ENCODE measurements at regions not wholly inside any gene's neighbourhood (a gene's known extent, or its start where the extent isn't known, plus 50 kb on each side); places are given as distances from the start of the nearest gene placed in this dataset.

DNA sequence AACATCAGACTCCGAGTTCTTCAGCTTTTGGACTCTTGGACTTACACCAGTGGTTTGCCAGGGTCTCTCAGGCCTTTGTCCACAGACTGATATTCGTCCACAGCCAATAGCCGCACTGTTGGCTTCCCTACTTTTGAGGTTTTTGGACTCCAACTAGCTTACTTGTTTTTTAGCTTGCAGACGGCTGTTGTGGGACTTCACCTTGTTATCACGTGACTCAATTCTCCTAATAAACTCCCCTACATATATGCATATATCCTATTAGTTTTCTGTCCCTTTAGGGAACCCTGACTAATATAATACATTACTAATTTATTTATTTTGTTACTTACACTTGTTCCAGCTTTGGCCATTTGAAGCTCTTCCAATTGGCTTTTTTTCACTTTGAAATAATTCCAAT, 311.3 kb downstream of the BMP2 start:
- no peak for DNase-seq (ENCODE audit: low read depth, low spot score)

DNA sequence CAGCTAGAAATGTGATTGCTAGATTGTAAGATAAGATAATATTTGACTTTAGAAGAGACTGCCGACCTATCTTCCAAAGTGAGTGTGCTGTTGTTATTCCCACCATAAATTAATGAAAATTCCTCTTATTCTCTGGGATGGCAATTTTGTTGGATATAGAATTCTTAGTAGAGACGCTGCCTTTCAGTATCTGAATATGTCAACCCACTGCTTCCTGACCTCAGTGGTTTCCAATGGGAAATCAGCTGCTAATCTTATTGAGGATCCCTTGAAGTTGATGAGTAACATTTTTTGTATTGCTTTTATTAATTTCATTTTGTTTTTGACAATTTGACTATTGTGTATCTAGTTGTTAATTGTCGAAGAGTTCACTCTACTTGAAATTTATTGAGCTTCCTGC, 313.0 kb downstream of the BMP2 start:
- DNase-seq (ENCODE audit: low read depth, low spot score), result no peak

DNA sequence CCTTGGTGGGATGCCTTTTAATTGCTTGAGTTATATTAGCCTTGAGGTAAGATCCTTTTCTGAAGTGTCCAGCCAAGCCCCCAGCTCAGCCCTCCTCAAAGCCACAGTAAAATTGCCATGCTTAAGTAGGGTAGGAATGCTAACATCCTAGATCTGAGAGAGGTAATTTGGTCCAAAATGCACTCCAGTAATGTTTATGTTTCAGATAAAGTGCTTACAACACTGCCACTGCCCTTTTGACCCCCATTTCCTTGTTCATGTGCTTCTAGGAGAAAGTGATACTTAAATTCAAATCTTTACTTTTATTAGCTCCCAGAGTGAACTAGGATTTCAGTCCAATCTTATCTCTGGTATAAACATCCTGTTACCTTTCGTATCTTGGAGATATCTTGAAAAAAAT, 318.0 kb downstream of the BMP2 start:
- no peak for DNase-seq (ENCODE audit: low read depth, low spot score)

DNA sequence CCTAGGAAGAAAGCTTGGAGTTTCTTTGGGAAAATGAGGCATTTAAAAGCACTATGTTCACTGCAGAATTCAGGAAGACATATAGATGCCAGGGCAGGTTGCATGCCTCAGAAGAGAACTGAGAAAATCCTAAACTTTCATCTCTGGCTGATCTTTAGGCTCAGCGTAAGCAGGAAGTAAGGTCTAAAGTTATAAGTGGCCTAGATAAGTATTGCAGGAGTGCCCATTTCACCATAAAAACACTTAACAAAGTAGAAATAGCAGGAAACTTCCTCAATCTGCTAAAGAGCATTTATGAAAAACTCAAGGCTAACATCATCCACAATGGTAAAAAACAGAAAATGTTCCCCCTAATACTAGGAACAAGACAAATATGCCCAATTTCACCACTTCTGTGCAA, 320.3 kb downstream of the BMP2 start:
- no peak for DNase-seq (ENCODE audit: low read depth, low spot score)

DNA sequence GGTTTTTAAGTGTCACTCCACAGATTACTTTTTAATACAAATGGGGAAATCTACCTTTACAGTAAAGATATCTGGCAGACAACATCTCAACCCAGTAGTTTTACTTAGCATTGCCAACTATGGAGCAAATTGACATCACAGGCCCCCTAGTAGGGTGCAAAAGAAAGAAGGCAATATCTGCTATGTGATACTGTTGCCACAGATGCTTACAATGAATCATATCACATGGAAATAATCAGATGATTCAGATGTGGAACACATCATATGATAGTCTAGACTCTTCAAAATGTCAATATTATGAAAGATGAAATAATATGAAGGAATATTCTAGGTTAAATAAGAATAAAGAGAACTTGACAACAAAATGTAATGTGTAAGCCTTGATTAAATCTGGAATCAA, 322.5 kb downstream of the BMP2 start:
- DNase-seq (ENCODE audit: low read depth, low spot score), result no peak

DNA sequence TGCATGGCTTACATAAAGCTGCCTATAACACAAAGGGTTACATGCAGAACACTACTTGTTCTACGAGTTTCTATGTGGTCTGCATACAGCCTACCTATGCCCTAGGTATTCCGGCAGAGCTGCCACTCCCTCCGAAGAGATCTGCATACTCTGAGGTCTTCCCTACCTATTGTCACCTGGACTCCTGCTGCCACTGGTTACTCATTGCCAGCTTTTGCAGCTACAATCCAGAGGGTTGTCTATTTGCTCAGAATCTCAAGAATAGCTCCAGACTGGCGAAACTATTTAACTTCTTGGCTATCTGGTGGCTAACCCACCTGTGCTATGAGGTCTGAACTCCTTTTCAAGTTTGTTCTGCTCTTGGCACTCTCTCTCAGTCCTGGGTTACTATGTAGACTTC, 323.3 kb downstream of the BMP2 start:
- DNase-seq (ENCODE audit: low read depth, low spot score), result no peak

DNA sequence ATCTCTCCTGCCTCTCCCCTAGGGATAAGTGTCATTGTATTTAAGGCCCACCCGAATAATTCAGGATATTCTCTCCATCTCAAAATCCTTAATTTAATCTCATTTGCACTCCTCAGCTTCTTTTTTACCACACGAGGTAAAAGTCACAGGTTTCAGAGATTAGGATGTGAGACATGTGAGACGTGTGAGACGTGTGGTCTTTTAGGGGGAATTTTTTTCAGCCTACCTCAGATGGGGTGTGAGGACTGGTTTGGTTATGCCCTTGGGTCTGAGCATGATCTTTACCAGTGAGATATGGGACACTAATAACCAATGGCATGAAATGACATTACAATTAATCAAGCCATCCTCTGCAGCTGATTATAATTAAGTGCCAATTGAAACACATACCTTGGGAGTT, 324.2 kb downstream of the BMP2 start:
- no peak for DNase-seq (ENCODE audit: low read depth, low spot score)

DNA sequence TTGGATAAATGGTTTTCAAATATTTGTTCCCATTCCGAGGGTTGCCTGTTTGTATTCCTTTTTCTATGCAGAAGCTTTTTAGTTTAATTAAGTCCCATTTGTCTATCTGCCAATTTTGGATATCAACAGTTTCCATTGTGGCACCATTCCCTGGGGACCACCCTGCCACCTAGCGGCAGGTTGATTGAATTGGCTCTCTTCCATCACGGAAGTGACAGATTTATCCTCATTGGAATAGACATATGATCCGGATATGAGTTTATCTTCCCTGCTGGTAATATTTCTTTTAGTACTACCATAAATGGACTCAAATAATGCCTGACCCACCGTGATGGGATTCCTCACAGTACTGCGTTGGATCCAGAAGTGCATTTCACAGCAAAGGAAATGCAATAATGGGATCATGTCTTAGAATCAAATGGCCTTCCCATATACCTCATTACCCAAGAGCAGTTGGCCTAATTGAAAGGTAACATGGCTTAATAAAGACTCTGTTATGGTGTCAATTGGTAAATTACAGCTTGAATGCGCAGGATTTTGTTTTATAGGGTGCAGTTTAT, 327.0 kb downstream of the BMP2 start:
- DNase-seq (ENCODE audit: low read depth, low spot score), result no peak

DNA sequence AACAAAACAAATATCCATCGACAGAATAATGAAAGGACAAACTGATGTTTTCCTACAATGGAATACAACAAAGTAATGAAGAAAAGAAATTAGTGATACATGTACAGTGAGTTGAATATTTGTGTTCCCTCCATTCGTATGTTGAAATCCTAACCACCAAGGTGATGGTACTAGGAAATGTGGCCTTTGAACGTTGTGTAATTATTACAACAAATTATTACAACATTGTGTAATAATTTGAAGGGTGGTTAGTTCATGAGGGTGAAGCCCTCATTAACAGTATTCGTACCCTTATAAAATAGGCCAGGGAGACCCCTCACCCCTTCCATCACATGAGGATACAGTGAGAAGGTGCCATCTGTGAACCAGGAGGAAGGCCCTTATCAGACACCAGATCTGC, 339.4 kb downstream of the BMP2 start:
- DNase-seq (ENCODE audit: low read depth, low spot score), result no peak

DNA sequence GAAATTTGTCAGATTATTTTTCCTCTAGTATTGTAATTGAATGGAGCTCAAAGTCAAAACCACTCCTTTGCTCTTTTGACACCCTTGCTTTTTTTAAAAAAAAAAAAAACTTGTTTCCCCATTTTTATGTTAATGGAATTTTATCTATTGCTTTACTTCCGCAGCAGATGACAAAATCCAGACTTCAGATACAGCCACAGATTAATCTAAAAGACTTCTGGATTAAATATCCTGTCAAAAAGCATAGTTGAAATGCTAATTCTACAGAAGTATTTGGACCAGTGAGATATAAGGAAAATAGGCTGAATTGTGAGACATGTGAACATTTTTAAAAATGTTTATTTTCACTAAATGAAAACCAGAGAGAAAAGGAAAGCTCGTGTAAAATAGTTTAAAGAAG, 341.4 kb downstream of the BMP2 start:
- DNase-seq (ENCODE audit: low read depth, low spot score), result no peak

DNA sequence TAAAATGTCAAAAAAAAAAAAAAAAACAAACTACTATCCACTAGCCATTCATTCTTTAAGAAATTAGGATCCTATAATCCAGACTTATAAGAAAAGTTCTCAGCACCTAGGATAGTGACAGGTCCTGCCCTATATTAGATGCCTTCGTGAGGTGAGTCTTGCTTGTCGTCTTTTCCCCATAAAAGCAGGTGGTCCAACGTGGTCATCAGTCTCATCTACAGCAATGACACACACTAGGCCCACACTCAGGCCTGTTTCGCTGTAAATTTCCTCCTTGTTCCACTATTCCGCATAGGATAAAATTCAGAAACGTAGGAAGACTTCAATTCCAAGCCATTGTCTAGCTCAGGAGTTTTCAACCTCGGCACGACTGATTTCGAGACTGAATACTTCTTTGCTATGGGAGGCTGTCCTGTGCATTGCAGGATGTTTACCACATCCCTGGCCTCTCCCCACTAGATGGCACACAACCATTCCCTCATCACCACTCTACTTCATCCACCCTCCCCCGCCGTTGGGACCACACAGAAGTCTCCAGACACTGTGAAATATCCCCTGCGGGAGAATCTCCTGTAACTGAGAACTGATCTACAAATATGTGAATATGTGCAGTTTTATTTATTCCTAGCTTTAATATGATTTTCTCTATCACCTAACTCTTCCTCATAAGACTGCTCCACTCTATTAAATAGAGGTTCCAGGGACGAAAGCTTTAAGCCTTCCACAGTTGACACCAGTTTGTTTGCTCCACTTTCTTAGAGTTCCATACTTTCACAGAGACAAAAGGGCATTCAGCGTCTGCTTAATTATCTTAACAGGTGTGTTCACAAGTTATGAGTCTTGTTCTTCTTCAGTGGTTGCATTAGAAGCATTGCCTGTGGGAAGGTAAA, 346.3 kb downstream of the BMP2 start:
- peak; percentile 17 for DNase-seq (ENCODE audit: low read depth, low spot score)

DNA sequence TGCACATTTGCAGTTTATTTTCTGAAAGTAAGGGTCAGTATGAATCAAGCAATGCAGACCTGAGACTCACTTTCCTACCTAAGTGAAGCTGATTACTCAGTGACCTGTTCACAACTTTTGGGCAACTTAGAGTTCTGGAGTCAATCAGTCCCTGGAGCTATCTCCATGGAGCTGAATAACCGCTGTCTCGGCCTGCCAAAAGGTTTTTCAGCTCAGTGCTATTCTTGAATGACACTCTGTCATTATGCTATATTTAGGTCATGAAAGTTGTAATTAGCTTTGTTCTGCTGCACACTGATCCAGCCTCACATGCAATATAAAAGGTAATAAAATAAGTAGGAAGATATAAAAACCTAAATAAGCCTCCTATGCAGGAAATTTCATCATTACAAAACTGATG, 356.0 kb downstream of the BMP2 start:
- no peak for DNase-seq (ENCODE audit: low read depth, low spot score)

DNA sequence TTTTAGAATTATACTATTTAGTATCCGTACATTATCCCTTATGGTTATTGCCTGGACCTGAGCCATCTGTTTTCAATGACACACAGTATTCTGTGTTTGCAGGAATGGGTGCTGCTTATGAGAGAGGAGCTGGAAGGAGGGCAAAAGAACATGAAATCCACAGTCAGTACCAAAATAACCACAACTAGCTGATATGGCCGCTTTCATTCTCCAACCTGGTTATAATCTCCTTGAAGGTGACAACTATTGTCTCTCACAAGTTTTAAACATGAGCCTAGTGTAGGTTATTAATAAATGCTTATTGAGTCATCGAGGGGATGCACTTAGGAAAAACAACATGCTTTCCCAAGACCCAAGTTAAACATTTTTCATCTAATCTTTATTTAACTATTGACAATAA, 356.6 kb downstream of the BMP2 start:
- no peak for DNase-seq (ENCODE audit: low read depth, low spot score)

DNA sequence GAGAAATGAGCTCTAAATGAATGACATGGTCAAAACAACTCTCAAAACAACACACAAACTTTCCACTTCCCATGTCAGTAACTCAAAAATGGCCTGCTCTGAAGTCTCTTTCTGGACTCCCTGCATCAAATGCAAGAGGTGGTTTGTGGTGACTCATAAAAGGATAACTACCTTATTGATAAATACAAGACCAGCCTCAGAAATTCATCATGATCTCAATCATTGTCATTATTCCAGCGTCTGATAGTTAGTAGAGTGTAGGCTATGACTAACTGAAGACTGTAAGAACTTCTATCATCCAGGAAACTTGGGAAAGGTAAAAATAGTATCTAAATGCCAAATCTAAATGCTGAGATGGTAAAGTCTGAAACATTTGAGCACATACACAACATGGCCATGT, 369.4 kb downstream of the BMP2 start:
- DNase-seq (ENCODE audit: low read depth, low spot score), result no peak

DNA sequence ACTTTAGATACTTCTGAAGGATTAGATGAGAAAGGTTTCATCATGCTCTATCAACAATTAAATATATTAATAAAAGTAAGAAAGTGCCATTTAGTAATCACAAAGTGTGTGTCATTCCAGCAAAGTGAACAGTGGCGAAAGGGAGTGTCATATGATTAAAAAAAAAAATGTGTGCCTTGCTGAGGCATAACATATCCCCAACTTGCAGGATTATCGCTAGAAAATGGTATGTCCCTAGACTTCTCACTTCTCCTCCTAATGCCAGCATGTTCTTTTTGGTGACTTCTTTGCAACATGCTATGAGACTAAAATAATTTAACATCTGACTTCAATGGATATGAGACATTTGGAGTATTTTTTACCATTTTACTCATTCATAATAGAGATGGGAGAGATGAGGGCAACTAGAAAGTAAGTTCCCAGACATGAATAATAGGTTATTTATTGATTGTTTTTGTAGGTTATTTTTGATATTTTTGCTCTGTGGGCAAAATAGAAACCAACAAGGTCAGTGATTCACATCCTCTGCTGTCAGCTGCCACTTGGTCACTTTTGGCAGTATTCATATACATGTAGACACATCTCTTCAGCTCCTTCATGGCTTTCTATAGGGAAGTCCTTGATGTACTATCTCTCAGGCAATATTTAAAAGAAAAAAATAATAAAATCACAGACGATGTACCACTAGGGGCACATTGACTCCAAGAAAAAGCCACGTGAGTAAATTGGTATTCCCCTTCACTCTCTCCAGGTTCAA, 370.1 kb downstream of the BMP2 start:
- no peak for DNase-seq (ENCODE audit: low read depth, low spot score)

DNA sequence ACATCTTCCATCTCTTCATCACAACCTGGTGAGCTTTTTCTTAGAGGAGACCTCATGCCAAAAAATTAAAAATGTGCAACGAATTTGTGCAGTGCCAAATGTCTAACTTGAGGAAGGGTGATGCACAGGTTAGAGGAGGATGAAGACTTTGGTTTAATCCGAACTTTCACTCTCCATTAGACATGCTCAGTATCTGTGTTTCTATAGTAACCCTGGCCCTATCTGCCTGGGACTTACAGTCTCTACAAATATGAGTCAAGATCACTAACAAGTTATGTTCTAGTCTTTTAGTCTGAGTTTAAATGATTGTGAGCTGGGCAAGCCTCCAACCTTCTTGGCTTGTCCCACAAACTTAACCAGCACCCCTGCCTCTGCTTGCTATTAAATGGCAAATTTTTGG, 377.0 kb downstream of the BMP2 start:
- no peak for DNase-seq (ENCODE audit: low read depth, low spot score)

DNA sequence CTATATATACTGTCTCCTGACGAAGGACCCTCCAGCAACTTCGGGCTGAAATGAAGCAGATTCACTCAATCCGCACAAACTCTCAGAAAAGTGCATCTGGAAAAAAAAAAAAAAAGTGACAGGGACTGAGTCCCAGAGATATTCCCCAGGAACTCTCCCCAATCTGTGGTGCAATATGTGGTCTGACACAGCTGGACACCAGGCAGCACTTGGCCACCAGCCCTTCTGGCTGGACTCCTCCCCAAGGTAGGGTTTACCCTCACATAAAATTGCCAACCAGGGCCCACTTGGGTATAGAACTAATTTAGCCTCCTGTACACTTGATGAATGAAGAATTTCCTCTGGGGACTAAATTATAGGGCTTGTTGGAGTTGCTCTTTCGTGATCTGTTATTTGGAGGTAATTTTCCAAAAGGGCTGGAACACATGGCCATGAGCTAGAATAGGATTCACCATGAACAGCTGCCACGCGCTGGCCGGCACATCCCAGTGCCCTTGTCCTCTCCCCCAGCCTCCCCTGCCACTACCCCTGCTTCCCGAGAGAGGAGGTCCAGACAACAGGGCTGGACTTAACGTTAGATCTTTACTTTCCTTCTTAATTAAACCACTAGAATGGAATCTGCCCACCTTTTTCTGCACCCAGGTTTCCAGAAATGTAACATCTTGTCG, 379.2 kb downstream of the BMP2 start:
- no peak for DNase-seq (ENCODE audit: low read depth, low spot score)

DNA sequence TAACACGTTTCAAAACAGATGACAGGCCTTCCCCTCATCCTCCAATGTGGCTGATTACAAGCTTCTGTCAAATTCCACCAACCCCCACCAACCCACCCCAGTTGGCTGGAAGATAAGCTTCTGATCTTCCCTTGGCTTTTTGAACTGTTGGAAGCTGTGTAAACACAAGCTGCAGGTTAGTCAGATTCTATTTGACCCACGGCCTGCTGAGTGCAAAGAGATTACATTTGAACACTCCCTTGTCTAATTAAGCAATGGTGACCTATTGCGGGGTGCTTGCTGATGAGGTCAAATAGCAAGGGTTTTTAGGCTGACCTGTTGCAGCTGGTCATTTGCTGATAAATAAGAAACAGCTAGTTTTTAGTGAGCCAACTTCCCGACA, 379.7 kb downstream of the BMP2 start:
- no peak for DNase-seq (ENCODE audit: low read depth, low spot score)

DNA sequence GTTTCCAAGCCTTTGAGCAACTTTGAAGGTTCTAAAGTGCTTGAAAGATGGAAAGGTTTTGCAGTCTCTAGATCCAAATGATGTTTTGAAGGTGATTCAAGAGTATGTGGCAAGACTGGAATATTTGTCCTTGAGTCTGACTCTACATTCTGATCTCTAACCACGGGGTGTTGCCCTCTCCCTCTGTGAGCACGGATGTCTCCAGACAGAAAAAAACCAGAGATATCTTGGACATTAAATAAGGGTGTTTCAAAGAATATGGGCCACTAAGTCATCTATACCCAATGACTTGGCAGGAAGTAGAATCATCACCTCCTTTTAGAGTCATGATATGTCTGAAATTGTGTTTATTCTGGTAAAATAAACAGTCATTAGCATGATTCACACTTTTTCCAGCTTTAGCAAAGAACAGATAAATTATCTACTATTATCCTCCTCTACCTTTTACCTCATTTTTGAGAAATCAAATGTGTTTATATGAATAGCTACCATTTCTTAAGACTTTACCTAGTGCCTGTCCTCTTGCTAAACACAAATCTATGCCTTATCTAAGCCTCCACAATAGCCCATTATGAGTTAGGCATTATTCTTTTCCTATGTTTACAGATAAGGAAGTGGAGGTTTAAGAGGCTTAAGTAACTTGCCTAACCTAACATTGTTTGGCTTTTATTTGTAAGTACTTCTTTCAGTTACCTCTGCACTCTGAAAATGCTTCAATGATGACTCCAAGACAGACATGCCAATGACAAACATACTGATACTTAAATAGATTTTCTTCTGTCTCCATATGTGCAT, 384.4 kb downstream of the BMP2 start:
- DNase-seq (ENCODE audit: low read depth, low spot score), result no peak

DNA sequence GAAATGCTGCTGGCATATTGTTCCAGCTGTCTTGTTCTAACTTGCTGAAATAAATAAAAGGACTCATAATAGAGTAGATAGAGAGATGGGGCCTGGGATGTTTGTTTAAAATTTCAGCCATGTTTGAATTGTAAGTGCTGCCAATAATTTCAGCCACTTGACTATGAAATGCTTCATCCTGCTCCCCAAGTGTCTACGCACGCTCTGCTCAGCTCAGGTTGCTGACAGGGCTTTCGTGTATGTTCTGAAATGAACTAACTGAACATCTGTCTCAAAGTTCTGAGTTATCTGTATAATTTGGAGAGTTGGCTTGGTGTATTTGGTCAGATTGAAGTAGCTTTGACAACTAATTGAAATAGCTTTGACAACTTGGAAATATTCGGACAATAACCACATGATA, 387.8 kb downstream of the BMP2 start:
- no peak for DNase-seq (ENCODE audit: low read depth, low spot score)

DNA sequence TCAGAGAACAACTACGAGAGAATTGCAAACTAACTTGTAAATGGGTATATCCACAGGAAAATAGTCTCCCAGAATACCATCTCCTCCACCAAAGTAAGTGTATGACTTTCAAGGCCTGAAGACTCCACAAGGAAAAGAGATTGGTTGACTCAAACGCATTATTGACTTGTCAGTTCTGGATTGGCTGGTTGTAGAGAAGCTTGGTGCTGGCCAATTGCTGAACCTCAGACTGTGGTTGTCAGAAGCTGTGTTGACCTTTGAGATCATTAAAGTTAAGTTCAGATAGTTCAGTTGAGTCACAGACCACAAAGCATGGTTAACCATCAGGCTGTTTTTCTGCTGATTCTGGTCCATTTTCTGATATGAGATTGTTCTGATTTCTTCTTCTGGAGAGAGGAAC, 388.3 kb downstream of the BMP2 start:
- DNase-seq (ENCODE audit: low read depth, low spot score), result no peak

DNA sequence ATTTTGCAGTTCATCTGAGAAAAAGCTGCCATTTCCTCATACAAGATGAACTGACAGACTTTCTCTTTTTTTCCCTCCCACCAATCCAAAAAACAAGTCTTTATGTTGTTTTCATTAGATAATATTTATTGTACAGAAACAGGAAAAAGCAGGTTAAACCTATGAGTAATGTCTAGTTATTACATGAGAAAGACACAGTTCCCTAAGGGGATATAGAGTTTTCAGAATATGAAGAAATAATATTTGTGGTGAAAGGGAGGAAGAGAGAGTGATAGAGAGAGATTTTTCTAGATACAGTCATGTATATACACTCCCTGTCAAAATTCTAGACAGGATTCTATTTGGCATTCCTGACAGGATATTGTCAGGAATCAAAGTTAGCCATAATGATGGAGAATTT, 392.4 kb downstream of the BMP2 start:
- DNase-seq (ENCODE audit: low read depth, low spot score), result no peak

Measured in smooth muscle cell of the brain vasculature (primary cell).